ENCODE measurements at regions not wholly inside any gene's neighbourhood (a gene's known extent, or its start where the extent isn't known, plus 50 kb on each side); places are given as distances from the start of the nearest gene placed in this dataset.

GRCh38 chr18:29449424-29449823 lies 1272.5 kb upstream of the CDH2 start:
- Histone ChIP-seq H3K4me1 (no peaks in the 10 kb centered on the region), H3K27ac (no peak overlapping the region), H3K9me3 (no peaks in the 10 kb centered on the region), H3K27me3 (no peaks in the 10 kb centered on the region), H3K4me3 (no peak overlapping the region), H3K36me3 (no peaks in the 10 kb centered on the region)
- TF ChIP-seq CTCF (IDR thresholded peaks at IDR 0.05), result no peak
- intact Hi-C loops (cut with DNase I; ENCODE audit: low total_unique reads), result no loop called here
- DNase-seq, result no peak

- Histone ChIP-seq H3K4me1 (no peaks in the 10 kb centered on the region), H3K9me3 (no peaks in the 10 kb centered on the region)
- intact Hi-C loops (cut with DNase I; ENCODE audit: low total_unique reads), result no loop called here
Measured at GRCh38 chr18:29439398-29439797, 1262.5 kb upstream of the CDH2 start.

GRCh38 chr18:29436459-29436858 lies 1259.5 kb upstream of the CDH2 start:
- intact Hi-C loops (cut with DNase I; ENCODE audit: low total_unique reads), result no loop called here
- no peak for TF ChIP-seq CTCF (IDR thresholded peaks at IDR 0.05)
- peaks cover 0 to 6% (median 0%) of the 10 kb centered on the region in 3 donors for H3K9me3 ChIP-seq
- H3K27ac ChIP-seq, result no peak overlapping the region
- H3K4me3 ChIP-seq, result no peak overlapping the region
- no peak for DNase-seq
- H3K4me1 ChIP-seq, result no peaks in the 10 kb centered on the region
- no peaks in the 10 kb centered on the region for H3K27me3 ChIP-seq
- no peaks in the 10 kb centered on the region for H3K36me3 ChIP-seq

More at GRCh38 chr18:29439398-29439797, 1262.5 kb upstream of the CDH2 start:
- Histone ChIP-seq H3K36me3 (no peaks in the 10 kb centered on the region), H3K27me3 (no peaks in the 10 kb centered on the region), H3K27ac (no peak overlapping the region), H3K4me3 (no peak overlapping the region)
- DNase-seq, result no peak
- no peak for TF ChIP-seq CTCF (IDR thresholded peaks at IDR 0.05)

GRCh38 chr18:29434650-29435049 lies 1257.7 kb upstream of the CDH2 start:
- Histone ChIP-seq H3K27ac (no peak overlapping the region), H3K4me1 (no peaks in the 10 kb centered on the region), H3K4me3 (no peak overlapping the region), H3K9me3 (peaks cover 0 to 6% (median 0%) of the 10 kb centered on the region in 3 donors), H3K27me3 (no peaks in the 10 kb centered on the region), H3K36me3 (no peaks in the 10 kb centered on the region)
- no peak for DNase-seq
- intact Hi-C loops (cut with DNase I; ENCODE audit: low total_unique reads), result no loop called here
- no peak for TF ChIP-seq CTCF (IDR thresholded peaks at IDR 0.05)

GRCh38 chr18:29430416-29430815 lies 1253.5 kb upstream of the CDH2 start:
- intact Hi-C loops (cut with DNase I; ENCODE audit: low total_unique reads), result no loop called here
- no peak overlapping the region for H3K4me3 ChIP-seq
- peaks cover 0 to 6% (median 0%) of the 10 kb centered on the region in 3 donors for H3K9me3 ChIP-seq
- no peaks in the 10 kb centered on the region for H3K27me3 ChIP-seq
- no peak for DNase-seq
- no peaks in the 10 kb centered on the region for H3K4me1 ChIP-seq
- no peak overlapping the region for H3K27ac ChIP-seq
- no peak for TF ChIP-seq CTCF (IDR thresholded peaks at IDR 0.05)
- H3K36me3 ChIP-seq, result no peaks in the 10 kb centered on the region

GRCh38 chr18:29418136-29418535 lies 1241.2 kb upstream of the CDH2 start:
- intact Hi-C loops (cut with DNase I; ENCODE audit: low total_unique reads), result no loop called here
- H3K36me3 ChIP-seq, result no peaks in the 10 kb centered on the region

More at GRCh38 chr18:29418136-29418535, 1241.2 kb upstream of the CDH2 start:
- no peak overlapping the region for H3K27ac ChIP-seq
- H3K9me3 ChIP-seq, result no peaks in the 10 kb centered on the region
- DNase-seq, result no peak
- no peaks in the 10 kb centered on the region for H3K4me1 ChIP-seq
- no peaks in the 10 kb centered on the region for H3K27me3 ChIP-seq
- no peak for TF ChIP-seq CTCF (IDR thresholded peaks at IDR 0.05)
- no peak overlapping the region for H3K4me3 ChIP-seq

All from tibial artery (tissue), 4 donors.